ENCODE measurements at regions not wholly inside any gene's neighbourhood (a gene's known extent, or its start where the extent isn't known, plus 50 kb on each side); places are given as distances from the start of the nearest gene placed in this dataset.

GRCh38 chr5:103808464-103809106 lies 246.0 kb upstream of the NUDT12 start:
- TF ChIP-seq NFIC (IDR thresholded peaks at IDR 0.05), result no peak
- TF ChIP-seq, protein P1, sequence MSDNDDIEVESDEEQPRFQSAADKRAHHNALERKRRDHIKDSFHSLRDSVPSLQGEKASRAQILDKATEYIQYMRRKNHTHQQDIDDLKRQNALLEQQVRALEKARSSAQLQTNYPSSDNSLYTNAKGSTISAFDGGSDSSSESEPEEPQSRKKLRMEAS (IDR thresholded peaks at IDR 0.05), result no peak
